Astrocyte (in vitro differentiated cells and primary cell): ENCODE measurements at regions not wholly inside any gene's neighbourhood (a gene's known extent, or its start where the extent isn't known, plus 50 kb on each side); places are given as distances from the start of the nearest gene placed in this dataset.

Experiments used
- EZH2 ChIP-seq: IDR thresholded peaks from 2 replicates; pipeline ENCODE4 v1.6.1; 2012; ENCODE audit warnings: mild to moderate bottlenecking, low read length, inconsistent platforms; ENCODE audit not compliant: insufficient read depth
- TF ChIP-seq, protein P1 (sequence below): IDR thresholded peaks from 2 replicates; pipeline ENCODE4 v1.5.1; 2011; ENCODE audit warnings: low read depth, mild to moderate bottlenecking, inconsistent platforms, low read length, moderate library complexity; ENCODE audit not compliant: insufficient read depth

DNA sequence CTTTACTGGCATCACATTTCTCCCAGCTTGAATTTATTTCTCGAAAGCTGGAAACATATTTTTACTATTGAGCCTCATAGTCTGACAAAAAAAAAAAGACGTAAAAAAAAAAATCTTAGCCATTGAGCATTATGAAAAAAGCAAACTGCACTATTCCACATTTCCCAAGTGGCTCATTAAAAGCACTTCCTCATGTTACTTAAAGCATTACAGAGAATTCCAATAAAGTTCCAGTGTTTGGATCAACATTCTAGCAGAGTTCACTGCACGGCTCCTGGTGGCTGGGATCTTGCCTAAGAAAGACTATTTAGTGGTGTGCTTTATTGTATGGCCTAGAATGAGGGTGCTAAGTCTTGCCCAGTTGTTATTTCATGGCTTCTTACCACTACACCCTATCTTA lies 476.2 kb downstream of the PPARGC1A start:
- TF ChIP-seq, protein P1, sequence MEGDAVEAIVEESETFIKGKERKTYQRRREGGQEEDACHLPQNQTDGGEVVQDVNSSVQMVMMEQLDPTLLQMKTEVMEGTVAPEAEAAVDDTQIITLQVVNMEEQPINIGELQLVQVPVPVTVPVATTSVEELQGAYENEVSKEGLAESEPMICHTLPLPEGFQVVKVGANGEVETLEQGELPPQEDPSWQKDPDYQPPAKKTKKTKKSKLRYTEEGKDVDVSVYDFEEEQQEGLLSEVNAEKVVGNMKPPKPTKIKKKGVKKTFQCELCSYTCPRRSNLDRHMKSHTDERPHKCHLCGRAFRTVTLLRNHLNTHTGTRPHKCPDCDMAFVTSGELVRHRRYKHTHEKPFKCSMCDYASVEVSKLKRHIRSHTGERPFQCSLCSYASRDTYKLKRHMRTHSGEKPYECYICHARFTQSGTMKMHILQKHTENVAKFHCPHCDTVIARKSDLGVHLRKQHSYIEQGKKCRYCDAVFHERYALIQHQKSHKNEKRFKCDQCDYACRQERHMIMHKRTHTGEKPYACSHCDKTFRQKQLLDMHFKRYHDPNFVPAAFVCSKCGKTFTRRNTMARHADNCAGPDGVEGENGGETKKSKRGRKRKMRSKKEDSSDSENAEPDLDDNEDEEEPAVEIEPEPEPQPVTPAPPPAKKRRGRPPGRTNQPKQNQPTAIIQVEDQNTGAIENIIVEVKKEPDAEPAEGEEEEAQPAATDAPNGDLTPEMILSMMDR: no peak
- TF ChIP-seq EZH2: no peak
